Fibroblast of lung (primary cell): ENCODE measurements at regions not wholly inside any gene's neighbourhood (a gene's known extent, or its start where the extent isn't known, plus 50 kb on each side); places are given as distances from the start of the nearest gene placed in this dataset.
A peak's percentile ranks its signal among the peaks of the same experiment; 100 is the strongest.

Source experiments
- DNase-seq, 2 donors: peaks; one replicate each; pipeline versions ENCODE4 v3.0.0 to v3.0.0-alpha.2; 2010; ENCODE audit warnings: low read depth in 2 of 2
- H2AFZ ChIP-seq: 2 replicates; pipeline ENCODE4 v1.5.1; 2012; ENCODE audit warnings: low read length, control low read depth, inconsistent platforms
- H3K27ac ChIP-seq: 2 replicates; pipeline ENCODE4 v1.5.1; 2011; ENCODE audit warnings: low read length, control low read depth; ENCODE audit not compliant: insufficient read depth
- H3K27me3 ChIP-seq: 2 replicates; pipeline ENCODE4 v1.5.1; 2011; ENCODE audit warnings: mild to moderate bottlenecking, low read length; ENCODE audit not compliant: control insufficient read depth, insufficient read depth
- H3K36me3 ChIP-seq: 2 replicates; pipeline ENCODE4 v1.5.1; 2011; ENCODE audit warnings: low read length; ENCODE audit not compliant: control insufficient read depth, insufficient read depth
- H3K4me1 ChIP-seq: 2 replicates; pipeline ENCODE4 v1.5.1; 2011; ENCODE audit warnings: low read length; ENCODE audit not compliant: control insufficient read depth, insufficient read depth; ENCODE audit errors: extremely low read depth
- H3K4me2 ChIP-seq: 2 replicates; pipeline ENCODE4 v1.5.1; 2011; ENCODE audit warnings: low read length, control low read depth; ENCODE audit not compliant: insufficient read depth; ENCODE audit errors: extremely low read depth
- H3K4me3 ChIP-seq, 4 experiments: fragments of 200-600 bp in 1 of 4; sonication (generic) in 1 of 4; replicated peaks in 1 of 4; 2 replicates each; pipeline ENCODE4 v1.5.1; 2011 to 2016; ENCODE audit warnings: low read length in 4 of 4, low read depth in 3 of 4, mild to moderate bottlenecking in 3 of 4, control low read depth in 2 of 4, inconsistent platforms in 1 of 4, mixed read lengths in 1 of 4; ENCODE audit not compliant: insufficient read depth in 1 of 4; ENCODE audit errors: control extremely low read depth in 1 of 4
- H3K79me2 ChIP-seq: 2 replicates; pipeline ENCODE4 v1.5.1; 2012; ENCODE audit warnings: mild to moderate bottlenecking, low read length, inconsistent platforms; ENCODE audit not compliant: control insufficient read depth, insufficient read depth
- H3K9ac ChIP-seq: 2 replicates; pipeline ENCODE4 v1.5.1; 2011; ENCODE audit warnings: mild to moderate bottlenecking, low read length, control low read depth; ENCODE audit not compliant: insufficient read depth
- H3K9me3 ChIP-seq: 2 replicates; pipeline ENCODE4 v1.5.1; 2012; ENCODE audit warnings: low read depth, low read length; ENCODE audit not compliant: control insufficient read depth, insufficient read depth
- H4K20me1 ChIP-seq: 2 replicates; pipeline ENCODE4 v1.5.1; 2011; ENCODE audit warnings: low read length; ENCODE audit not compliant: control insufficient read depth, insufficient read depth; ENCODE audit errors: extremely low read depth
- CTCF ChIP-seq, 2 donors: IDR thresholded peaks in 1 of 2; conservative IDR thresholded peaks in 1 of 2; 1 replicate in 1 of 2; 2 replicates in 1 of 2; pipeline ENCODE4 v1.5.1; 2011 to 2012; ENCODE audit warnings: low read length in 2 of 2, control low read depth in 1 of 2, inconsistent platforms in 1 of 2, low read depth in 1 of 2, mild to moderate bottlenecking in 1 of 2
- EZH2 ChIP-seq: IDR thresholded peaks from 2 replicates; pipeline ENCODE4 v1.5.1; 2012; ENCODE audit warnings: low read length, control low read depth, mild to moderate bottlenecking; ENCODE audit errors: missing control alignments

GRCh38 chr4:10891866-10892265, 207.3 kb upstream of the CLNK start:
- Histone ChIP-seq H2AFZ (no peak overlapping the region), H3K9ac (no peak overlapping the region), H4K20me1 (no peaks in the 10 kb centered on the region), H3K4me1 (no peaks in the 10 kb centered on the region), H3K4me2 (no peak overlapping the region), H3K36me3 (no peaks in the 10 kb centered on the region), H3K27me3 (no peaks in the 10 kb centered on the region), H3K4me3 (no peak overlapping the region), H3K79me2 (no peaks in the 10 kb centered on the region), H3K27ac (no peak overlapping the region), H3K9me3 (no peaks in the 10 kb centered on the region)
- DNase-seq: no peak
- TF ChIP-seq CTCF (conservative IDR thresholded peaks at IDR 0.05 in 1 of 2, IDR thresholded peaks at IDR 0.05 in 1 of 2; ENCODE audit: low read depth in 1 of 2, low read length in 2 of 2) (no peak), EZH2 (no peak)

GRCh38 chr4:10889819-10890218, 205.3 kb upstream of the CLNK start:
- no peaks in the 10 kb centered on the region for H3K9me3 ChIP-seq
- H3K27ac ChIP-seq: no peak overlapping the region
- no peak for DNase-seq
- no peak overlapping the region for H2AFZ ChIP-seq
- H3K4me3 ChIP-seq: no peak overlapping the region
- no peak for TF ChIP-seq CTCF (conservative IDR thresholded peaks at IDR 0.05 in 1 of 2, IDR thresholded peaks at IDR 0.05 in 1 of 2; ENCODE audit: low read depth in 1 of 2, low read length in 2 of 2)
- no peak for TF ChIP-seq EZH2
- H3K9ac ChIP-seq: no peak overlapping the region
- no peaks in the 10 kb centered on the region for H3K4me1 ChIP-seq
- no peak overlapping the region for H3K4me2 ChIP-seq
- H3K36me3 ChIP-seq: no peaks in the 10 kb centered on the region
- no peaks in the 10 kb centered on the region for H3K79me2 ChIP-seq
- no peaks in the 10 kb centered on the region for H4K20me1 ChIP-seq
- H3K27me3 ChIP-seq: no peaks in the 10 kb centered on the region

GRCh38 chr4:10879411-10880110, 195.0 kb upstream of the CLNK start:
- Histone ChIP-seq H3K36me3 (no peaks in the 10 kb centered on the region), H3K4me1 (no peaks in the 10 kb centered on the region), H3K9ac (no peak overlapping the region), H3K27me3 (no peaks in the 10 kb centered on the region), H3K4me3 (no peak overlapping the region), H3K4me2 (no peak overlapping the region), H3K27ac (no peak overlapping the region), H3K79me2 (no peaks in the 10 kb centered on the region), H2AFZ (no peak overlapping the region), H3K9me3 (no peaks in the 10 kb centered on the region), H4K20me1 (no peaks in the 10 kb centered on the region)
- DNase-seq: peak; percentile 11 to 60
- TF ChIP-seq EZH2 (no peak), CTCF (conservative IDR thresholded peaks at IDR 0.05 in 1 of 2, IDR thresholded peaks at IDR 0.05 in 1 of 2; ENCODE audit: low read depth in 1 of 2, low read length in 2 of 2) (no peak)
